ENCODE measurements at regions not wholly inside any gene's neighbourhood (a gene's known extent, or its start where the extent isn't known, plus 50 kb on each side); places are given as distances from the start of the nearest gene placed in this dataset.

GRCh38 chr1:168957818-168958217 lies 148.7 kb upstream of the ATP1B1 start:
- TF ChIP-seq CTCF (IDR thresholded peaks at IDR 0.05): no peak
- no peak for TF ChIP-seq POLR2AphosphoS5 (IDR thresholded peaks at IDR 0.05)
- no peak for TF ChIP-seq POLR2A (IDR thresholded peaks at IDR 0.05)

All from upper lobe of left lung (tissue), 4 donors.